ENCODE measurements at regions not wholly inside any gene's neighbourhood (a gene's known extent, or its start where the extent isn't known, plus 50 kb on each side); places are given as distances from the start of the nearest gene placed in this dataset.

- Histone ChIP-seq H3K27me3 (ENCODE audit: control insufficient read depth, extremely low read depth, insufficient read depth, low read length) (no peaks in the 10 kb centered on the region), H3K4me2 (ENCODE audit: control insufficient read depth, extremely low read depth, insufficient read depth, low read depth, low read length) (no peak overlapping the region), H3K4me1 (ENCODE audit: control insufficient read depth, extremely low read depth, insufficient read depth, low read length) (peaks cover 2% of the 10 kb centered on the region), H3K36me3 (ENCODE audit: control insufficient read depth in 2 of 2, extremely low read depth in 1 of 2, insufficient read depth in 2 of 2, low read length in 2 of 2) (no peaks in the 10 kb centered on the region), H3K9me1 (ENCODE audit: control insufficient read depth, extremely low read depth, insufficient read depth, low read length) (no peaks in the 10 kb centered on the region), H3K9ac (ENCODE audit: control insufficient read depth, extremely low read depth, insufficient read depth, low read length) (no peak overlapping the region), H3K9me3 (ENCODE audit: control insufficient read depth, low read depth, low read length) (no peaks in the 10 kb centered on the region), H4K20me1 (ENCODE audit: control insufficient read depth, extremely low read depth, insufficient read depth, low read length) (no peaks in the 10 kb centered on the region), H3K79me2 (ENCODE audit: control insufficient read depth, insufficient read depth, low read length) (no peaks in the 10 kb centered on the region), H3K27ac (ENCODE audit: control insufficient read depth, insufficient read depth, low read length) (no peak overlapping the region), H2AFZ (ENCODE audit: control insufficient read depth, low read length) (no peak overlapping the region), H3K4me3 (ENCODE audit: control insufficient read depth in 2 of 3, extremely low read depth in 1 of 3, insufficient read depth in 2 of 3, low read depth in 1 of 3, low read length in 3 of 3) (no peak overlapping the region)
- FAIRE-seq (no peak), DNase-seq (ENCODE audit: low read depth, low spot score) (no peak)
- dilution Hi-C loops (cut with MboI; ENCODE audit: extremely low pct_ligation_motif_present, low sequenced_read_pairs): no loop called here
- TF ChIP-seq EZH2 (IDR thresholded peaks at IDR 0.05; ENCODE audit: low read length) (no peak), CTCF (optimal IDR thresholded peaks at IDR 0.05 in 1 of 3, IDR thresholded peaks at IDR 0.05 in 1 of 3, conservative IDR thresholded peaks at IDR 0.05 in 1 of 3; ENCODE audit: extremely low read depth in 1 of 3, insufficient read depth in 2 of 3, low read length in 3 of 3) (no peak)
These were observed 284.0 kb upstream of the RAB6C start for GRCh38 chr2:129695496-129695895.

- DNase-seq (ENCODE audit: low read depth, low spot score) (no peak), FAIRE-seq (no peak)
- no peak overlapping the region for H2AFZ ChIP-seq (ENCODE audit: control insufficient read depth, low read length)
- no peaks in the 10 kb centered on the region for H4K20me1 ChIP-seq (ENCODE audit: control insufficient read depth, extremely low read depth, insufficient read depth, low read length)
- no peak overlapping the region for H3K4me2 ChIP-seq (ENCODE audit: control insufficient read depth, extremely low read depth, insufficient read depth, low read depth, low read length)
- dilution Hi-C loops (cut with MboI; ENCODE audit: extremely low pct_ligation_motif_present, low sequenced_read_pairs): no loop called here
- H3K9ac ChIP-seq (ENCODE audit: control insufficient read depth, extremely low read depth, insufficient read depth, low read length): no peak overlapping the region
- H3K4me1 ChIP-seq (ENCODE audit: control insufficient read depth, extremely low read depth, insufficient read depth, low read length): peaks cover 2% of the 10 kb centered on the region
- TF ChIP-seq EZH2 (IDR thresholded peaks at IDR 0.05; ENCODE audit: low read length): no peak
- no peak for TF ChIP-seq CTCF (optimal IDR thresholded peaks at IDR 0.05 in 1 of 3, IDR thresholded peaks at IDR 0.05 in 1 of 3, conservative IDR thresholded peaks at IDR 0.05 in 1 of 3; ENCODE audit: extremely low read depth in 1 of 3, insufficient read depth in 2 of 3, low read length in 3 of 3)
- no peak overlapping the region for H3K27ac ChIP-seq (ENCODE audit: control insufficient read depth, insufficient read depth, low read length)
- no peaks in the 10 kb centered on the region for H3K9me3 ChIP-seq (ENCODE audit: control insufficient read depth, low read depth, low read length)
- H3K4me3 ChIP-seq (ENCODE audit: control insufficient read depth in 2 of 3, extremely low read depth in 1 of 3, insufficient read depth in 2 of 3, low read depth in 1 of 3, low read length in 3 of 3): no peak overlapping the region
- H3K9me1 ChIP-seq (ENCODE audit: control insufficient read depth, extremely low read depth, insufficient read depth, low read length): no peaks in the 10 kb centered on the region
- H3K27me3 ChIP-seq (ENCODE audit: control insufficient read depth, extremely low read depth, insufficient read depth, low read length): no peaks in the 10 kb centered on the region
- no peaks in the 10 kb centered on the region for H3K79me2 ChIP-seq (ENCODE audit: control insufficient read depth, insufficient read depth, low read length)
- H3K36me3 ChIP-seq (ENCODE audit: control insufficient read depth in 2 of 2, extremely low read depth in 1 of 2, insufficient read depth in 2 of 2, low read length in 2 of 2): no peaks in the 10 kb centered on the region
These were observed 280.9 kb upstream of the RAB6C start for GRCh38 chr2:129698593-129698992.
